SK-N-MC (cell line): ENCODE measurements at regions not wholly inside any gene's neighbourhood (a gene's known extent, or its start where the extent isn't known, plus 50 kb on each side); places are given as distances from the start of the nearest gene placed in this dataset.

Source experiments
- EZH2 ChIP-seq: fragments of 200-600 bp; sonication (generic); IDR thresholded peaks from one replicate; pipeline ENCODE4 v1.6.1; 2017; ENCODE audit warnings: antibody characterized with exemption
- FOXP2 ChIP-seq: optimal IDR thresholded peaks from 2 replicates; pipeline ENCODE3; 2011; ENCODE audit warnings: mild to moderate bottlenecking, moderate library complexity; ENCODE audit not compliant: insufficient read depth; ENCODE audit errors: extremely low read length, control extremely low read depth
- POLR2AphosphoS5 ChIP-seq: IDR thresholded peaks from 2 replicates; pipeline ENCODE4 v1.6.1; 2012; ENCODE audit warnings: mild to moderate bottlenecking, low read depth, low read length, borderline replicate concordance

DNA sequence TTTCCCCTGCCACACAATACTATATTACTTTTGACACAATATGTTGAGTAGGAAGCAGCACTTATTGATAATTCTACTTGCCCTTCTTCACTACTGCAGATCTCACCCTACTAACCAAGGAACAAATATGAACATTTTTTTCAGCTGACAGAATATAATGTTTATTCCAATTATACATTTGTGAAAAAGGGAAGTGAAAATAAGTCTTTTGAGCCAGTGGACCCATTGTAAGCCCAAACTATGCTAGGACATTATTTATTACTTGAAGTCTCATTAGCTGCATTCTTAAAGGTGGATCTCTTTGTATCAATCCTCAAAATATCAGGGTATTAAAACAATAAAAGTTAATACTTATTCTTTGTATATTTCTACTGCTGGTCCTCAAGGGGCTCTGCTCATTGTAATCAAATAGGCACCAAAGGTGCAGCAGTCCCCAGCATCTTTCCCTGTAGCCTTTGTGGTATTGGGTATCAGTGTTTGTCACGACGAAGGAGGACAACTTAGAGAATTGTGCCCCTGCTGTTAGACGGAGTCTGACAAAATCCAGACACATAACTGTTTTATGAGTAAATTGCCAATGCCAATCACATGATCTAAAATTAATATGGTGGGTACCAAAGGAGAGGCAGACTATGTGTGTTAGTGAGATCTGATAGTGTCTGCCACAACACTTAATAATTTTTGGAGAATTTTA, 453.5 kb upstream of the CDH9 start:
- TF ChIP-seq EZH2 (no peak), POLR2AphosphoS5 (no peak), FOXP2 (no peak)
